Ascending aorta (tissue), 2 donors: ENCODE measurements at regions not wholly inside any gene's neighbourhood (a gene's known extent, or its start where the extent isn't known, plus 50 kb on each side); places are given as distances from the start of the nearest gene placed in this dataset.
A peak's percentile ranks its signal among the peaks of the same experiment; 100 is the strongest.

Source experiments
- DNase-seq, 2 donors: peaks; one replicate each; pipeline ENCODE4 v3.0.0-alpha.2; 2019; ENCODE audit warnings: low spot score in 2 of 2
- H3K27ac ChIP-seq, 2 donors: fragments of 200-600 bp; sonication (generic); one replicate each; pipeline ENCODE4 v1.5.1; 2016 to 2017; ENCODE audit warnings: mild to moderate bottlenecking in 1 of 2
- H3K27me3 ChIP-seq: fragments of 200-600 bp; sonication (generic); one replicate; pipeline ENCODE4 v1.5.1; 2017
- H3K36me3 ChIP-seq, 2 donors: fragments of 200-600 bp; sonication (generic); one replicate each; pipeline ENCODE4 v1.5.1; 2016
- H3K4me1 ChIP-seq, 2 donors: fragments of 200-600 bp; sonication (generic); one replicate each; pipeline ENCODE4 v1.5.1; 2016 to 2017; ENCODE audit warnings: mild to moderate bottlenecking in 1 of 2
- H3K4me3 ChIP-seq, 2 donors: fragments of 200-600 bp; sonication (generic); one replicate each; pipeline ENCODE4 v1.5.1; 2016 to 2017; ENCODE audit warnings: mild to moderate bottlenecking in 1 of 2
- H3K9me3 ChIP-seq, 2 donors: fragments of 200-600 bp; sonication (generic); one replicate each; pipeline ENCODE4 v1.5.1; 2016
- CTCF ChIP-seq, 3 experiments: fragments of 200-600 bp in 2 of 3; fragments of 450-650 bp in 1 of 3; sonication (generic) in 2 of 3; IDR thresholded peaks; one replicate each; pipeline ENCODE4 v1.5.1; 2016 to 2019; ENCODE audit warnings: antibody characterized with exemption in 3 of 3, mild to moderate bottlenecking in 1 of 3, moderate library complexity in 1 of 3
- intact Hi-C: fragments of 100-400 bp; cut with DNase I; formaldehyde crosslinking; loops from one replicate; pipeline ENCODE4 v1.15.1; 2023

DNA sequence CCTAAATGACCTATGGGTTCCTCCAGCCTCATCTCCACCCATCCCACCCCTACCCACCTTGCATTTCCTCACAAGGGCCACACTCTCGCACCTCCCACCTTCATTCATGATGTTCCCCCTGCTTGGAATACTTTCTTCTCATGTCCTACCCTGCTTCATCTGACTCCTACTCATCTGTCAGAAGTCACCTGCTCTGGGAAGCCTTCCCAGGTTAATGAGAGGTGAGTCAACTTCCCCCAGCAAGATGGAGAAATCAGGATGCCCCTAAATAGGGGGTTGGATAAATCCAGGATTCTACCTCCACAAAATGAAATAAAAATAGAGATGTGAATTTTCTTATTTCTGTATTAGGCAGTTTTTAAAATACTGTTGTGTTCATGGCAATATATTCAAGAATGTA lies 51.0 kb upstream of the WSB1 start:
- no peak overlapping the region for H3K4me3 ChIP-seq
- peaks cover 4 to 41% of the 10 kb centered on the region in 2 donors for H3K4me1 ChIP-seq
- TF ChIP-seq CTCF (IDR thresholded peaks at IDR 0.05), result no peak
- H3K27ac ChIP-seq, result no peak overlapping the region
- no peak for DNase-seq
- intact Hi-C loops, result loop anchor here (5.0 kb wide), 2 partner anchors 214 to 249 kb away; partner anchors contain the start of gene KSR1
- H3K9me3 ChIP-seq, result no peaks in the 10 kb centered on the region
- H3K27me3 ChIP-seq, result no peaks in the 10 kb centered on the region
- H3K36me3 ChIP-seq, result no peaks in the 10 kb centered on the region

DNA sequence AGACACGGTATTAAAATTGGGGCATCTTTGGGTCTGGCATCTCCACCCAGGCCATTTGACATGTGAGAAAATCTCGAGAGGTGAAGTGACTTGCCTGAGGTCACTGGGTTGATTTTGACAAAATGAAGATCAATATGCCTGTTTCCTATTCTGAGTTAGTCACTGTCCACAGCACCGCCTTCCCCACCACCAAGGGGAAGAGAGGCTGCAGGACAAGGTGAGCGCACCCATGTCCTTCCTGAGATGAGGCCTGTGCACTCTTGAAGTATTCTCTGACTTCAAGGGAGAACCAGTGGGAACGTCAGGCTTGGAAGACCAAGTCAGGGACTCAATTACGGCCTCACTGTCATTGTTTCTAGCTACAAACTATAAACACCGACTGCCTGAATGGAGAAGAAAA lies 49.9 kb upstream of the WSB1 start:
- H3K4me1 ChIP-seq, result peaks cover 4 to 41% of the 10 kb centered on the region in 2 donors
- no peaks in the 10 kb centered on the region for H3K27me3 ChIP-seq
- H3K9me3 ChIP-seq, result no peaks in the 10 kb centered on the region
- H3K27ac ChIP-seq, result peak overlapping the region; percentile 90 to 94
- intact Hi-C loops, result loop anchor here (2.0 to 5.0 kb wide), 4 partner anchors 109 to 357 kb away; partner anchors contain the start of gene KSR1
- H3K36me3 ChIP-seq, result no peaks in the 10 kb centered on the region
- DNase-seq, result no peak
- no peak overlapping the region for H3K4me3 ChIP-seq
- no peak for TF ChIP-seq CTCF (IDR thresholded peaks at IDR 0.05)
